HCT116 (cell line): ENCODE measurements at regions not wholly inside any gene's neighbourhood (a gene's known extent, or its start where the extent isn't known, plus 50 kb on each side); places are given as distances from the start of the nearest gene placed in this dataset.

ENCODE experiments used
- EGR1 ChIP-seq: IDR thresholded peaks from 2 replicates; pipeline ENCODE4 v1.6.1; 2012; ENCODE audit warnings: low read depth
- ELF1 ChIP-seq: IDR thresholded peaks from 2 replicates; pipeline ENCODE4 v1.6.1; 2012; ENCODE audit warnings: low read depth, borderline replicate concordance
- TCF7L2 ChIP-seq: IDR thresholded peaks from 2 replicates; pipeline ENCODE4 v1.7.0; 2011; ENCODE audit warnings: borderline replicate concordance, inconsistent platforms; ENCODE audit not compliant: insufficient read depth, insufficient read length; ENCODE audit errors: extremely low read depth
- YY1 ChIP-seq: IDR thresholded peaks from 2 replicates; pipeline ENCODE4 v1.6.1; 2011; ENCODE audit warnings: low read length, low read depth, moderate library complexity, mild to moderate bottlenecking; ENCODE audit not compliant: insufficient replicate concordance; ENCODE audit errors: extremely low read depth
- ZFX ChIP-seq: fragments of 450-650 bp; IDR thresholded peaks from 2 replicates; pipeline ENCODE4 v1.6.1; 2017
- TF ChIP-seq, protein P1 (sequence below), 3 experiments: fragments of 200-600 bp in 1 of 3; sonication (generic) in 1 of 3; IDR thresholded peaks in 2 of 3; conservative IDR thresholded peaks in 1 of 3; 2 replicates each; pipeline ENCODE4 v1.5.1; 2012 to 2017; ENCODE audit warnings: low read depth in 2 of 3, low read length in 2 of 3, antibody characterized with exemption in 1 of 3, borderline replicate concordance in 1 of 3, control low read depth in 1 of 3, mild to moderate bottlenecking in 1 of 3, mixed read lengths in 1 of 3, mixed run types in 1 of 3, moderate library complexity in 1 of 3; ENCODE audit not compliant: insufficient read depth in 1 of 3

DNA sequence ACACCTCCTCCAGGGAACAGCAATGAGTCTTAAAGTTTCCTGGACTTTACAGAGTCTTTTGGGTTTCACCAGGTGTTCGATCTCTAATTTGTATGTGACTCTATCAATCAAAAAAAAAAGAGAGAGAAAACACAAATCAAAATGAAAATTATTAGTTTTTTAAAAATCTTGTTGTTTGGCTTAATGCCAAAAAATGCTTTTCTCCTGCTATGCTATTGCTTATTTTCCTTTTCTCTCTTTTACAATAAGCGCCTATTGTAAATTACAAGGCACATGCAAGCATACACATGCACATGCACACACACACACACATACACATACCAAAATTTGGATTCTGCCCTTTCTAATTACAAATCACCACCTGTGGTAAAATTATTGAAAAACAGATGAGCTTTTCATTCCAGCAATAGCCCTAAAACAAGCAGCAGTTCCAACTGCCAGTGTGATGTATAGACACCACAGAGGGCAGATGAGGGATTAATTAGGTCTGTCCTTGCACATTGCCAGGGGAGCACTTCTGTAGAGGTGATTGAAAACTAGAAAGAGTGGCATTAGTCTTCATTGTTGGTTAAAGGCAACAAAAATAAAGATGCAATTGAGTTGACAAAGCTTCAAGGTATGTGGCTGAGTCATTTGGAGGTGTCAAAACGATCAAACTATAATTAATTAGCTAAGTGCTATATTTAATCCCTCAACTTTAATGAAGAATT lies 631.7 kb downstream of the TFAP2B start:
- TF ChIP-seq, protein P1, sequence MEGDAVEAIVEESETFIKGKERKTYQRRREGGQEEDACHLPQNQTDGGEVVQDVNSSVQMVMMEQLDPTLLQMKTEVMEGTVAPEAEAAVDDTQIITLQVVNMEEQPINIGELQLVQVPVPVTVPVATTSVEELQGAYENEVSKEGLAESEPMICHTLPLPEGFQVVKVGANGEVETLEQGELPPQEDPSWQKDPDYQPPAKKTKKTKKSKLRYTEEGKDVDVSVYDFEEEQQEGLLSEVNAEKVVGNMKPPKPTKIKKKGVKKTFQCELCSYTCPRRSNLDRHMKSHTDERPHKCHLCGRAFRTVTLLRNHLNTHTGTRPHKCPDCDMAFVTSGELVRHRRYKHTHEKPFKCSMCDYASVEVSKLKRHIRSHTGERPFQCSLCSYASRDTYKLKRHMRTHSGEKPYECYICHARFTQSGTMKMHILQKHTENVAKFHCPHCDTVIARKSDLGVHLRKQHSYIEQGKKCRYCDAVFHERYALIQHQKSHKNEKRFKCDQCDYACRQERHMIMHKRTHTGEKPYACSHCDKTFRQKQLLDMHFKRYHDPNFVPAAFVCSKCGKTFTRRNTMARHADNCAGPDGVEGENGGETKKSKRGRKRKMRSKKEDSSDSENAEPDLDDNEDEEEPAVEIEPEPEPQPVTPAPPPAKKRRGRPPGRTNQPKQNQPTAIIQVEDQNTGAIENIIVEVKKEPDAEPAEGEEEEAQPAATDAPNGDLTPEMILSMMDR (IDR thresholded peaks at IDR 0.05 in 2 of 3, conservative IDR thresholded peaks at IDR 0.05 in 1 of 3; ENCODE audit: borderline replicate concordance in 1 of 3, insufficient read depth in 1 of 3, low read depth in 2 of 3, low read length in 2 of 3) = no peak
- TF ChIP-seq YY1 = no peak
- TF ChIP-seq ELF1 = no peak
- TF ChIP-seq TCF7L2 = no peak
- TF ChIP-seq EGR1 = no peak
- TF ChIP-seq ZFX = no peak
